NCI-H82 (cell line): ENCODE measurements at regions not wholly inside any gene's neighbourhood (a gene's known extent, or its start where the extent isn't known, plus 50 kb on each side); places are given as distances from the start of the nearest gene placed in this dataset.

ENCODE experiments used
- DNase-seq: peaks from one replicate; lab custom pipeline; 2025; lab: John Stamatoyannopoulos, UW

DNA sequence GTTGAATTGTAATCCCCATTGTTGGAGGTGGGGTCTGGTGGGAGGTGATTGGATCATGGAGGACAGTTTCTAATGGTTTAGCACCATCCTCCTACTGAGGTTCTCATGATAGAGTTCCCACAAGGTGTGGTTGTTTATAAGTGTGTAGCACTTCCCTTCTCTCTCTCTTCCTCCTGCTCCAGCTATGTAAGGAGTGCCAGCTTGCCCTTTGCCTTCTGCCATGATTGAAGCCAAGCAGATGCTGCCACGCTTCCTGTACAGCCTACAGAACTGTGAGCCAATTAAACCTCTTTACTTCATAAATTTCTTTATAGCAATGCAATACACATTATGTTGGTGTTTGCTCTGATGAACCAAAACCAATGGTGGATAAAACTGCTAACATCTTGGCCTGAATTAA, 238.2 kb downstream of the EFNB2 start:
- DNase-seq: no peak

DNA sequence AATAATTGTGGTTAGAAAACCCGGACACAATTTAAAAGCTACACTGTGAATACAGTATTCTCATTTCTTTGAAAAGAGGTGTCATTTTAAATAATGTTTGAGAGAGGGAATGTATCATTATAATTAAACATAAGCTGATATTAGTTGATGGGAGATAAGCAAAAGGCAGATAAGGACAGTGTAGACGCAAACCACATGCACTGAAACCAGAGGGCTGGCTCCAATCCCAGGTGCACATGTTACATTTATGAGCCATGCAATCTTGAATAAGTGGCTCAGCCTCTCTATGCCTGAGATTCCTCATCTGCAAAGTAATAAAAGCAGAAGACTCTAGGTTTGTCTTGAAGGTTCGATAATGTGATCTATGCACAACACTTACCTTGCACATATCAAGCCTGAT, 238.7 kb downstream of the EFNB2 start:
- DNase-seq: no peak

DNA sequence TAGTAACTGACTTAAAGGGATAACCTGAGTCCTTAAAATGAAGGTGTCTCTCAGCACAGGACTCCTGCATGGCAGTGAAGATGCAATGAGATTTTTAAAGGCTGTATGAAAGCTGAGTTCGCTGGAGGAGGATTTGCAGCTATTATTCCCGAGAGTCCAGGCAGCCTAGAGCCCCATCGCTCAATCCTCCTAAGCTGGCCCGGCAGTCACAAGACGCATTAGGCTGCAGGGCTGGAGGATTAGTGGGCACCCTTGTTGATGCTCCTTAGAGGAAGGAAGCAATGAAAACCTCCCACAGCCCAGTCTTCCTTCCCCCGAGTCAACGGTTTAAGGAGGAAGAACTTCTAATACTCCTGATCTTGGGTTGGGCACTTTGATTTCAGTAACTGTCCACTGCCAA, 239.5 kb downstream of the EFNB2 start:
- peak; percentile 98 for DNase-seq

GRCh38 chr13:106291006-106291405, 244.5 kb downstream of the EFNB2 start:
- no peak for DNase-seq

DNA sequence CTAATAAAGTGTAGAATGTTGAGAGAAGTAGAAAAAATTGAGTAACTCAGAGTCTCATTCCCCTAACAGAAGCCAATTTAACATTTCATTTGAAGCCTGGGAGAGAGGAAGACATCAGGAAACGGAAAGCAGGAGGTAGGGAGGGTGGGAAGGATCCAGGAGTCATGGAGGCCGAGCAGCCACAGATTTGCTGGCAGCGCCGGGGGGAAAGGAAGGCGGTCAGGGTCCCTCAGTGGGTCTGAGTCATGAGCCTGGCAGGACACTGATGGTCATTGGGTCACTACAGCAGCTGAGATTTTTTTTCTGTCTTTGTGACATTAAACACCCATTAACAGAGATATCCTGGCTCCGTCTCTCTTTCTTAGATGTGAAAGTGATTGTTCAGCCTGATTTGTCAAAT, 248.1 kb downstream of the EFNB2 start:
- no peak for DNase-seq

DNA sequence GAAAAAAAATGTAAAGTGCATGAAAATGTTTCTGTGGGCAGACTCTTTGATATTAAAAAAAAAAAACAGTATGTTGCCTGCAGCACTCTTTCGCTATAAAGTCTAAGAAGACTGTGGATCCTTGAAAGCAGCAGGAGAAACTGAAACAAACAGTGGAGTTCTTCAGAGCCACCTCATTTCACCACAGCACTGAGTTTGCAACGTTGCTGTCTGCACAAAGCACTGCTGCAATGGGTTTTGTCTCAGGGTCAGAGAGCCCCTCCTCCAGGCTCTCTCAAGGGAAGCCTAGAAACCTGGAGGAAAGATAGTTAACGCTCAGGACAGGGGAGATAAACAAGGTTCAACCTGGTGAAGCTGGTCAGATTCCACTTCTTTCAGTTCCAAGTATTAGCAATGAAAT, 248.7 kb downstream of the EFNB2 start:
- DNase-seq: no peak

DNA sequence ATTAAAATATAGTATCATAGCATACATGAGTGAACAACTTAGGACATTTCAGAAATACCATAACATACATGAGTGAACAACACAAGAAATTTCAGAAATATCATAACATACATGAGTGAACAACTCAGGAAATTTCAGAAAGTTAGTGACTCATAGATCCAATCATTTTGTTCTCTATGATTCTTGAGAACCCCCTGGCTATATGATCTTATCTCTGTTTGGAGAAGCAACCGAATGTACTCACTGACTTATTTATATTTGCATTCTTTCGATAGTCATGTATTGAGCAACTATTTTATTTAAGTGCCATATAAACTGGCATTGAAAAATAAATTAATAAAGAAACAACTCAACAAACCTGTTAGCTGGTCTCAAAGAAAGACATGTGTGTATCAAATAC, 251.1 kb downstream of the EFNB2 start:
- DNase-seq: no peak

DNA sequence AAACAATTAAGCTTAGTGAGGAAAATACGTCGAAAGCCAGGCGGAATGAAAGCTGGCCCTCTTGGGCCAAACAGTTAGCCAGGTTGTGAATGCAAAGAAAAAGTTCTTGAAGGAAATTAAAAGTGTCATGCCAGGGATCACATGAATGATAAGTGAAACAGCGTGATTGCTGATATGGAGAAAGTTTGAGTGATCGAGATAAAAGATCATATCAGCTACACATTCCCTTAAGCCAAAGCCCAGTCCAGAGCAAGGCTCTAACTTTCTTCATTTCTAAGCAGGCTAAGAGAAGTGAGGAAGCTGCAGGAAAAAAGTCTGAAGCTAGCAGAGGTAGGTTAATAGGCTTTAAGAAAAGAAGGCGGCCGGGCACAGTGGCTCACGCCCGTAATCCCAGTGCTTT, 254.0 kb downstream of the EFNB2 start:
- no peak for DNase-seq

- DNase-seq: peak; percentile 99
Observed at GRCh38 chr13:106277484-106278154, 257.8 kb downstream of the EFNB2 start.

- DNase-seq: no peak
Observed at GRCh38 chr13:106276876-106277275, 258.6 kb downstream of the EFNB2 start.

- peak; percentile 20 for DNase-seq
Observed at GRCh38 chr13:106275446-106276032, 259.9 kb downstream of the EFNB2 start.

GRCh38 chr13:106274551-106275203, 260.8 kb downstream of the EFNB2 start:
- no peak for DNase-seq

- DNase-seq: no peak
Observed at GRCh38 chr13:106263801-106264200, 271.7 kb downstream of the EFNB2 start.

- no peak for DNase-seq
Observed at GRCh38 chr13:106262886-106263285, 272.6 kb downstream of the EFNB2 start.

DNA sequence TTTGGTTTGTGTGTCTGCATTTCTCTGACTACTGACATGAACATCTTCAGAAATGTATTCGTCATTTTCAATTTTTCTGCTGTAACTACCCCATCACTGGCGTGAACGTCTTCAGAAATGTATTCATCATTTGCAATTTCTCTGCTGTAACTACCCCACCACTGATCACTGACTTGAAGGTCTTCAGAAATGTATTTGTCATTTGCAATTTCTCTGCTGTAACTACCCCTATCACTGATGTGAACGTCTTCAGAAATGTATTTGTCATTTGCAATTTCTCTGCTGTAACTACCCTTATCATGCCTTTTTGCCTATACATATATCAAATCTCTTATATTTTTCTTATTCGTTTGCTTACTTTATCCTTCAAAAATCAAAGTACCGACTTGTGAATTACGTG, 274.0 kb downstream of the EFNB2 start:
- no peak for DNase-seq

GRCh38 chr13:106260352-106260751, 275.1 kb downstream of the EFNB2 start:
- DNase-seq: no peak

DNA sequence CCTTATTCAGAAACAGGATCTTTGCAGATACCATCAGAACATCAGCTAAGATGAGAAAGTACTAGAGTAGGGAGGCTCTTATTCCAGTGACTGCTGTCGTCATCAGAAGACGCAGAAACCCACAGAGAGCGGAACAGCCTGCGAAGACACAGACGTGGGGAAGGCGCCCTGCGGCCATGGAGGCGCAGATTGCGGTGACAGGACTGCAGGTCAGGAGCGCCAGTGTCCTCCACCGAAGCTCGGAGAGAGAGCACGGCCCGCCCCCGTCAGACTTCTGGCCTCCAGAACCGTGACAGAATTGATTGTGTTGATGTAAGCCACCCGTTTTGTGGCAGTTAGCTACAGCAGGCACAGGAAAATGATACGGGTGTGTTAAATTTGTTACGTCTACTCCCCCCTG, 275.5 kb downstream of the EFNB2 start:
- no peak for DNase-seq

- DNase-seq: no peak
Observed at GRCh38 chr13:106246666-106247188, 288.7 kb downstream of the EFNB2 start.

- DNase-seq: no peak
Observed at GRCh38 chr13:106246242-106246641, 289.2 kb downstream of the EFNB2 start.

DNA sequence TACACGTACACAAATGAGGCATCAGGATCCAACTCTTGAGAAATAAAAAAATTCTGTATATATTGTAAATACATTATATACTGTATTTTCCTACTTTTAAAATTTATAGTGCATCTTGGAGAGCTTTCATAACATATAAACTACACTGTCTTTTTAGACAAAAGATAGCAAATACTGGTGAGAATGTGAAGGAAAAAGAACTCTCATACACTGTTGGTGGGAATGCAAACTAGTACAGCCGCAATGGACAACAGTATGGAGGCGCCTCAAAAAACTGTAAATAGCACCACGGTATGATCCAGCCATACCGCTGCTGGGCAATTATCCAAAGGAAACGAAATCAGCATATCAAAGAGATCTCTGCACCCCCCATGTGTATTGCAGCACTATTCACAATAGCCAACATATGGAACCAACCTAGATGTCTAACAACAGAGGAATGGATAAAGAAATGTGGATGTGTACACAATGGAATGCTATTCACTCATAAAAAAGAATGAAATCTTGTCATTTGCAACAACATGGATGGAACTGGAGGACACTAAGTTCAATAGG, 292.4 kb downstream of the EFNB2 start:
- no peak for DNase-seq

DNA sequence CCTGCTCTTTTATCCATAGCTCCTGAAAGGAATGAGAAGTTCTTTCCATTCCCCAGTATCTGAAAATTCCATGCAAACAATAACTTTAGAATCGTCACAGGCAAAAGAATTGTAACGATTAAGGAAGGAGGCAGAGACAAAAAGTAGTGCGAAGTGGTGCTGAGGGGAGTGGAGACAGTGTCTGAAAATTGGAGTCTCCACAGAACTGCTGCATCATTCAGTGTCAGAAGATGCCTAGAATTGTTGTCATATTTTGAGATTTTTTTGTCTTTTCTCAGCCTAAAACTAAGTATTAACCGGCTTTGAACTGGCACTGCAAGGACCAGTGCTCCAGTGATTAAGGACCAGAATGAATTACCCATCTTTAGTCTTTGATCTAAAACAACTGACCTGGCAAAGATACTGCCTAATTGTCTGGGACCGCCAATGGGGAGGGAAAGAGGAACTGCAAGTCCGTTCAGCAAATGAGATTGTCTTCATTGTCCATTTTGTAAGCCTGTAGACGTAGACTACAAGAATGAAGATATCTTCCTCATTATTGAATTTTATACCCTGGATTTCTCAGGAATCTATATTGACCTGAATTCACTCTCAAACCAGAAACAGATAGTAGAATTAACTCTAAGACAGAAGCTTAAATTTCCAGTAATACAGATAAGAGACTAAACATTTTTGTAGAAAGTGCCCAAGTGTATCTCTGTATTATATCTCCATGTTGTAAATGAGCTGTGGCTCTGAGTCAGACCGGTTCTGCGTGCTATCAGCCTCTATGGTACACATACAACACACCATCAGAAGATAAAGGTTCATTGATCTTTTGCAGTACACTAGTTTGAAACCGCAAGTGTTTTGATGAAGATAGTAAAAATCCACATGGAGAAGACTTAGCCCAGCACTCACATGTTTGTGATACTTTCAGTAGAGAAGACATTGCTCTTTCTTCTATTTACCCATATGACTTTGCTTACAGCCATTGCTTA, 293.2 kb downstream of the EFNB2 start:
- DNase-seq: no peak

DNA sequence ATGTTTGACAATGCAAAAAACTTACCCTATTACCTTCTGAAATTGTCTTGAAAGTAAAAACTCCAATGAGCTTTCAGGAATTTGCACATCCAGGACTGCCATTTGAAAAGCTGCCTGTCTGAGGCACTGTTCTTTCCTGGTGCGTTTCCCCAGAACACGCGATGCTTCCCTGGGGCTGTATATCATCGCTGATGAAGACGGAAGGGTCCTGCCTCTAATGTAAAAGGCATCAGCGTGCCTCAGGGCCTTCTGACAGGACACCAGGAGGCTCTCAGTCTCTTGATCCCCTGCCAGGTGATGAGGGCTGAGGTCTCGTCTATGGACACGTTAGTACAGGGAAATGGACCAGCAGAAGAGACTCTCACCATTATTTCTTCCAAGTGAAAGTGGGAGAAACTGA, 296.8 kb downstream of the EFNB2 start:
- DNase-seq: no peak
